ENCODE measurements at regions not wholly inside any gene's neighbourhood (a gene's known extent, or its start where the extent isn't known, plus 50 kb on each side); places are given as distances from the start of the nearest gene placed in this dataset.

GRCh38 chr4:119823045-119823444 lies 194.4 kb upstream of the PDE5A start:
- no peak for DNase-seq

GRCh38 chr4:119816473-119816872 lies 187.9 kb upstream of the PDE5A start:
- DNase-seq = no peak

GRCh38 chr4:119810001-119810400 lies 181.4 kb upstream of the PDE5A start:
- DNase-seq = peak; percentile 50 to 79

- no peak for DNase-seq
Observed at GRCh38 chr4:119804404-119804803, 175.8 kb upstream of the PDE5A start.

GRCh38 chr4:119797238-119797894 lies 168.8 kb upstream of the PDE5A start:
- no peak for DNase-seq

- no peak for DNase-seq
Observed at GRCh38 chr4:119795986-119796578, 167.5 kb upstream of the PDE5A start.

- no peak for DNase-seq
Observed at GRCh38 chr4:119794681-119795080, 166.1 kb upstream of the PDE5A start.

- DNase-seq = no peak
Observed at GRCh38 chr4:119794113-119794512, 165.5 kb upstream of the PDE5A start.

GRCh38 chr4:119788349-119789266 lies 160.0 kb upstream of the PDE5A start:
- DNase-seq = no peak

GRCh38 chr4:119785963-119786362 lies 157.4 kb upstream of the PDE5A start:
- DNase-seq = no peak

- DNase-seq = no peak
Observed at GRCh38 chr4:119783189-119783983, 154.8 kb upstream of the PDE5A start.

GRCh38 chr4:119781044-119781443 lies 152.4 kb upstream of the PDE5A start:
- no peak for DNase-seq

GRCh38 chr4:119774840-119775239 lies 146.2 kb upstream of the PDE5A start:
- DNase-seq = no peak

GRCh38 chr4:119765951-119766350 lies 137.3 kb upstream of the PDE5A start:
- no peak for DNase-seq

GRCh38 chr4:119765469-119765868 lies 136.9 kb upstream of the PDE5A start:
- DNase-seq = no peak

- no peak for DNase-seq
Observed at GRCh38 chr4:119763386-119763785, 134.8 kb upstream of the PDE5A start.

GRCh38 chr4:119755599-119755998 lies 127.0 kb upstream of the PDE5A start:
- DNase-seq = no peak

- no peak for DNase-seq
Observed at GRCh38 chr4:119752936-119753335, 124.3 kb upstream of the PDE5A start.

- DNase-seq = no peak
Observed at GRCh38 chr4:119750771-119751170, 122.2 kb upstream of the PDE5A start.

GRCh38 chr4:119750048-119750447 lies 121.4 kb upstream of the PDE5A start:
- DNase-seq = no peak

GRCh38 chr4:119748853-119749252 lies 120.2 kb upstream of the PDE5A start:
- no peak for DNase-seq

- no peak for DNase-seq
Observed at GRCh38 chr4:119746951-119747350, 118.3 kb upstream of the PDE5A start.

- no peak for DNase-seq
Observed at GRCh38 chr4:119745351-119745750, 116.7 kb upstream of the PDE5A start.

All from NCI-H524 (cell line).